Heart left ventricle (tissue), 16 donors: ENCODE measurements at regions not wholly inside any gene's neighbourhood (a gene's known extent, or its start where the extent isn't known, plus 50 kb on each side); places are given as distances from the start of the nearest gene placed in this dataset.

ENCODE experiments used
- ATAC-seq, 4 donors: fragments of 200-7000 bp; cut with Tn5 transposase; one replicate each; pipeline ENCODE4 v1.9.1; 2020 to 2022; ENCODE audit warnings: moderate library complexity in 4 of 4, mild to moderate bottlenecking in 3 of 4, moderate number of reproducible peaks in 1 of 4
- DNase-seq, 5 donors: peaks; one replicate each; pipeline ENCODE4 v3.0.0-alpha.2; 2020
- H3K27ac ChIP-seq, 12 donors: fragments of 200-600 bp; sonication (generic) in 4 of 12; one replicate each; pipeline versions ENCODE4 v1.5.0 to v1.8.0; 2016 to 2022; ENCODE audit warnings: mild to moderate bottlenecking in 2 of 12
- H3K27me3 ChIP-seq, 9 donors: fragments of 200-600 bp; sonication (generic) in 2 of 9; one replicate each; pipeline versions ENCODE4 v1.5.1 to v1.8.0; 2016 to 2022; ENCODE audit warnings: mild to moderate bottlenecking in 3 of 9
- H3K36me3 ChIP-seq, 9 donors: fragments of 200-600 bp; sonication (generic) in 2 of 9; one replicate each; pipeline versions ENCODE4 v1.5.0 to v1.8.0; 2018 to 2022; ENCODE audit warnings: mild to moderate bottlenecking in 2 of 9
- H3K4me1 ChIP-seq, 12 donors: fragments of 200-600 bp; sonication (generic) in 4 of 12; one replicate each; pipeline versions ENCODE4 v1.5.0 to v1.8.0; 2016 to 2022; ENCODE audit warnings: mild to moderate bottlenecking in 3 of 12
- H3K4me3 ChIP-seq, 12 donors: fragments of 200-600 bp; sonication (generic) in 4 of 12; one replicate each; pipeline versions ENCODE4 v1.5.0 to v1.8.0; 2017 to 2022; ENCODE audit warnings: mild to moderate bottlenecking in 9 of 12, moderate library complexity in 4 of 12
- H3K9me3 ChIP-seq, 12 donors: fragments of 200-600 bp; sonication (generic) in 4 of 12; one replicate each; pipeline versions ENCODE4 v1.5.0 to v1.8.0; 2016 to 2022; ENCODE audit warnings: mild to moderate bottlenecking in 1 of 12
- POLR2A ChIP-seq, 2 donors: fragments of 450-650 bp; IDR thresholded peaks; one replicate each; pipeline ENCODE4 v1.6.1; 2017; ENCODE audit warnings: antibody characterized with exemption in 2 of 2, mild to moderate bottlenecking in 2 of 2, moderate library complexity in 2 of 2
- WGBS, 4 donors: extraction: QIAGEN DNeasy Blood & Tissue Kit in 2 of 4; methylation state at CpG; one replicate each; pipeline versions ENCODE4 v1.1.5 to v1.1.7; 2013 to 2018; 5-methylcytosine and 5-hydroxymethylcytosine counted together
- intact Hi-C, 10 donors: fragments of 100-400 bp; cut with DNase I; formaldehyde crosslinking; loops; one replicate each; pipeline versions ENCODE4 v1.11.1 to v1.14.2; 2022
- TF ChIP-seq, protein P1 (sequence below), 12 donors: fragments of 200-600 bp; sonication (generic) in 4 of 12; IDR thresholded peaks; one replicate each; pipeline versions ENCODE4 v1.5.0 to v1.8.0; 2018 to 2022; ENCODE audit warnings: antibody characterized with exemption in 12 of 12, mild to moderate bottlenecking in 5 of 12
- donor health status: ischemic (EF 13 %, LVEDD 7.1; RV severe dilation, severe dysfunction).
- donor health status: healthy with polysubstance abuse.
- donor health status: DM: no; HTN: yes; CAD: no.
- donor health status: DM: no; HTN: no; CAD: no.
- donor health status: ischemic (EF 25% LVEDD 6.9; RV normal size, moderate dysfunction).
- donor health status: ischemic (EF 25% LVEDD 5.7; RV mildly dilated, moderate dysfunction).
- donor health status: healthy.
- donor health status: DM: yes; HTN: yes; CAD: no.
- donor health status: ischemic (EF 35%, LVEDD 5.7; RV mildly dilated, moderate dysfunction).
- donor health status: nonischemic (EF 11% LVEDD 7.7; RV severe dilation, severe dysfunction).
- donor health status: DM: yes; HTN: yes; CAD: no.
- donor health status: PGD.
- donor health status: ischemic (EF 29% LVEDD 5.4; RV normal size, mild dysfunction).
- donor health status: nonischemic (EF 23%, LVEDD 6.1; RV moderate dilation, normal function).

DNA sequence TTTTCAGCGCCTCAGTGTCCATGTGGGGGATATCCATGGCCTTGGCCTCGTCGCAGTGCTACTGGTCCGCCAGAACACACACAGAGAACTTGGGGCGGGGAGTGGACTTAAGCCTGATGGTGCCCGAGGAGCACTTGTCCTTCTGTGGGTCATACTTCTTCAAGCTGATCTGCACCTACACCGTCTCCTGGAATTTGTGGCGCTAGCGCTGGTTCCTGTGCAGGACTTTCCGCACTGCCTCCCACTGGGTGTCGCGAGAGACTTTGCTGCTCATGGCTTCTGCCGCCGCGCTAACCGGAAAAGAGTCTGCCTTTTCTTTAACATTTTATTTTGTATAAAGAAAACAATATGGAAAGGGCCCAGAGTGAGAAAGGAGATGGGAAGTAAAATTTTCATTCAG is 266.9 kb downstream of the COX7C start:
- Histone ChIP-seq H3K4me3 (no peak overlapping the region), H3K27me3 (no peaks in the 10 kb centered on the region), H3K9me3 (no peaks in the 10 kb centered on the region), H3K4me1 (peaks cover 0 to 10% (median 0%) of the 10 kb centered on the region in 12 donors), H3K36me3 (no peaks in the 10 kb centered on the region), H3K27ac (no peak overlapping the region)
- no peak for DNase-seq
- ATAC-seq: no peak
- intact Hi-C loops: loop anchor here in 7 of 10 donors (5.0 to 10.0 kb wide), 3 partner anchors 80 to 130 kb away; no protein-coding TSS in a partner anchor
- 96 to 98% (median 96%) methylated on average over 16 of the region's 16 CpGs for WGBS, 4 donors
- TF ChIP-seq, protein P1, sequence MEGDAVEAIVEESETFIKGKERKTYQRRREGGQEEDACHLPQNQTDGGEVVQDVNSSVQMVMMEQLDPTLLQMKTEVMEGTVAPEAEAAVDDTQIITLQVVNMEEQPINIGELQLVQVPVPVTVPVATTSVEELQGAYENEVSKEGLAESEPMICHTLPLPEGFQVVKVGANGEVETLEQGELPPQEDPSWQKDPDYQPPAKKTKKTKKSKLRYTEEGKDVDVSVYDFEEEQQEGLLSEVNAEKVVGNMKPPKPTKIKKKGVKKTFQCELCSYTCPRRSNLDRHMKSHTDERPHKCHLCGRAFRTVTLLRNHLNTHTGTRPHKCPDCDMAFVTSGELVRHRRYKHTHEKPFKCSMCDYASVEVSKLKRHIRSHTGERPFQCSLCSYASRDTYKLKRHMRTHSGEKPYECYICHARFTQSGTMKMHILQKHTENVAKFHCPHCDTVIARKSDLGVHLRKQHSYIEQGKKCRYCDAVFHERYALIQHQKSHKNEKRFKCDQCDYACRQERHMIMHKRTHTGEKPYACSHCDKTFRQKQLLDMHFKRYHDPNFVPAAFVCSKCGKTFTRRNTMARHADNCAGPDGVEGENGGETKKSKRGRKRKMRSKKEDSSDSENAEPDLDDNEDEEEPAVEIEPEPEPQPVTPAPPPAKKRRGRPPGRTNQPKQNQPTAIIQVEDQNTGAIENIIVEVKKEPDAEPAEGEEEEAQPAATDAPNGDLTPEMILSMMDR (IDR thresholded peaks at IDR 0.05): no peak
- no peak for TF ChIP-seq POLR2A (IDR thresholded peaks at IDR 0.05)

DNA sequence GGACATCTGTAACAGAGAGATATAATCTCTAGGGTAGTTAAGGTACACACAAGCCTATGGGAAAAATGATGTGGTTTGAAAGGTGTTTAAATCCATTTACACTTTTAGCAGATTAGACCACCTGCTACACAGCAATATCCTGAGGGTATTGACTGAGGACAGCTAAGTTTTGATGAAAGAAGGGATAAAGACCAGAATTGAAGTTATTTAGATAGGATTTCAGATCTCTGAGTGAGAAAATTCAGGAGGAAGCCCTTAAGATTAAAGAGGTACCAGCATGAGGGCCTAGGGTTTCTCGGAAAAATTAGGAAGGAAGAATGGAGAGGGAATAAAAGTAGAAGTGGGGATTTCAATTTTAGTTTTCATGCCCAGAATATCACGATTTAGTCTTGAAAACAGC is 267.3 kb downstream of the COX7C start:
- TF ChIP-seq POLR2A (IDR thresholded peaks at IDR 0.05): no peak
- TF ChIP-seq, protein P1 (IDR thresholded peaks at IDR 0.05): no peak
- WGBS, 4 donors: 84 to 88% (median 85%) methylated on average over 2 of the region's 2 CpGs
- H3K4me3 ChIP-seq: no peak overlapping the region
- H3K27ac ChIP-seq: no peak overlapping the region
- H3K27me3 ChIP-seq: no peaks in the 10 kb centered on the region
- H3K4me1 ChIP-seq: peaks cover 0 to 10% (median 0%) of the 10 kb centered on the region in 12 donors
- H3K9me3 ChIP-seq: no peaks in the 10 kb centered on the region
- no peaks in the 10 kb centered on the region for H3K36me3 ChIP-seq
- no peak for ATAC-seq
- DNase-seq: no peak
- intact Hi-C loops: loop anchor here in 2 of 10 donors (10.0 kb wide), 2 partner anchors 80 to 130 kb away; no protein-coding TSS in a partner anchor

DNA sequence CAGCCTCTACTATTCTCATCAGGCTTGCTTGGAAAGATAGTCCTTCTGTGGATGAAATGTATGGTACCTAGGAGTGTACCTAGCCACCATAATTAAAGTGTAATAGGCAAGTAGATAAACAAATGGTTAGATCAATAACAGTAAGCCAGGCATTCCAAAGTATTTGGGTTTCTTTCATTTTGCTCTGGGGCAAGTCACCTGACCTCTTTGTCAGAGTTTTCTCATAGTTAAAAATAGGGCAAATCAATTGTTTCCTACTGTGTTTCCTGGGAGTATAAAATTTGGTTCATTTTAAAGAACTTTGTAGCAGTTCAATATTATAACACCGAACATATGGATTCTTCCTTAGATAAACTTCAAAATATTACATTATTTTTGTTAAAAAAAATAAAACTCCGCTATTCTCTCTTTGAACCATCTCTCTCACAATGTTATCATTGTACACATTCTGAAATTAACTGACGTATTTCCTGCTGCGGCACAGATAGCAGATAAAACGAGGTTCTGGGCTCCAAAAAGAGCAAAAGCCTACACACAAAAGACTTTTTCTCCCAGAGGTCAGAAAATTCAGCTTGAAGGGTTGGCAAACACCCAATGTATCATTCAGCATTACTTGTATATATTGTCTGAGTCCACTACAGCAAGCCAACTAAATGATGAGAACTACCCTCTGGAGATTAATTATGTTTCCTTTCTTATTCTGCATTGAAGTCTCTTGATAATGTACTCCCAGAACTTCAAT is 267.9 kb downstream of the COX7C start:
- intact Hi-C loops: loop anchor here in 2 of 10 donors (10.0 kb wide), 2 partner anchors 79 to 129 kb away; no protein-coding TSS in a partner anchor
- Histone ChIP-seq H3K27ac (no peak overlapping the region), H3K9me3 (no peaks in the 10 kb centered on the region), H3K36me3 (no peaks in the 10 kb centered on the region), H3K4me3 (no peak overlapping the region), H3K27me3 (no peaks in the 10 kb centered on the region), H3K4me1 (peaks cover 0 to 10% (median 0%) of the 10 kb centered on the region in 12 donors)
- WGBS, 4 donors: 24 to 42% (median 33%) methylated on average over 5 of the region's 5 CpGs
- no peak for TF ChIP-seq POLR2A (IDR thresholded peaks at IDR 0.05)
- TF ChIP-seq, protein P1 (IDR thresholded peaks at IDR 0.05): no peak
- ATAC-seq: no peak
- DNase-seq: no peak

DNA sequence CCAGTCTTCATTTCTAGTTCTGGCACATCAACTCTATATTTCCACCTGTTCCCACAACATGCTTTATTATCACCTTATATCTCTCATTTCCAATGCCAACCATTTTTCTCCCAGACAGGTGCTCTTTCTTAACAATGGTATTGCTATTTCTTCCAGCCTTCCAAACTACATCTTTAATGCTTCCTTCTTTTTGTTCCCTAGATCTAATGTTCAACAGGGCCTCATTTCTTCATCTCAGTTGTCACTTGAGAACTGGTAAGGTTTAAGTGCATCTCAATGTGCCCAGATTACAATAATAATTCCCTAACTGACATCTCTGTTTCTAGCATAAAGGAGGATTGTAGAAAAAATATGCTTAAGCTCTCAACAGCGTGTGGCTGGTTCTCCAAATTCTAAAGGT is 272.6 kb downstream of the COX7C start:
- H3K4me1 ChIP-seq: no peaks in the 10 kb centered on the region
- no peak overlapping the region for H3K27ac ChIP-seq
- H3K36me3 ChIP-seq: no peaks in the 10 kb centered on the region
- H3K4me3 ChIP-seq: no peak overlapping the region
- TF ChIP-seq, protein P1 (IDR thresholded peaks at IDR 0.05): no peak
- TF ChIP-seq POLR2A (IDR thresholded peaks at IDR 0.05): no peak
- 78 to 83% (median 82%) methylated on average over 1 of the region's 1 CpG for WGBS, 4 donors
- H3K27me3 ChIP-seq: no peaks in the 10 kb centered on the region
- DNase-seq (no peak), ATAC-seq (no peak)
- no peaks in the 10 kb centered on the region for H3K9me3 ChIP-seq
- intact Hi-C loops: no loop called here
